IMR-90 (cell line): ENCODE measurements at regions not wholly inside any gene's neighbourhood (a gene's known extent, or its start where the extent isn't known, plus 50 kb on each side); places are given as distances from the start of the nearest gene placed in this dataset.

Experiments
- ATAC-seq: fragments of 200-7000 bp; cut with Tn5 transposase; 2 replicates; pipeline ENCODE4 v1.9.1; 2020; ENCODE audit warnings: low read depth, mild to moderate bottlenecking, moderate library complexity
- BruUV-seq: library from RNA; stranded (reverse); fragments of 400-500 nt; replicated peaks from 2 replicates; lab custom pipeline; 2021; lab: Mats Ljungman, UMichigan
- CTCF ChIA-PET: fragments of 300-600 bp; formaldehyde crosslinking; extraction: SDS; loops from one replicate; lab custom pipeline; 2021; ENCODE audit warnings: antibody characterized with exemption; lab: Yijun Ruan, JAX
- POLR2A ChIA-PET: fragments of 300-600 bp; sonication (Branson Sonifier 250); formaldehyde crosslinking; loops from one replicate; lab custom pipeline; 2022; ENCODE audit warnings: antibody characterized with exemption; ENCODE audit not compliant: unreplicated experiment; lab: Charles Lee
- DNase-seq: peaks from one replicate; pipeline ENCODE4 v3.0.0; 2013
- H2AFZ ChIP-seq: replicated peaks from 2 replicates; pipeline ENCODE3; 2013; ENCODE audit warnings: low read length, mild to moderate bottlenecking; ENCODE audit not compliant: poor library complexity
- H2AK5ac ChIP-seq: 2 replicates; pipeline ENCODE4 v1.6.1; 2013; ENCODE audit warnings: low read depth, low read length, inconsistent platforms
- H2AK9ac ChIP-seq: replicated peaks from 2 replicates; pipeline ENCODE3; 2013; ENCODE audit warnings: mild to moderate bottlenecking, low read depth, low read length, moderate library complexity; ENCODE audit not compliant: poor library complexity
- H2BK120ac ChIP-seq: 2 replicates; pipeline ENCODE4 v1.6.1; 2013; ENCODE audit warnings: low read depth, low read length, inconsistent platforms
- H2BK15ac ChIP-seq: 3 replicates; pipeline ENCODE4 v1.6.1; 2013; ENCODE audit warnings: low read depth, low read length, inconsistent platforms
- H2BK20ac ChIP-seq: 2 replicates; pipeline ENCODE4 v1.6.1; 2013; ENCODE audit warnings: low read depth, mild to moderate bottlenecking, inconsistent platforms, low read length, moderate library complexity
- H2BK5ac ChIP-seq: 2 replicates; pipeline ENCODE4 v1.6.1; 2013; ENCODE audit warnings: mild to moderate bottlenecking, low read depth, low read length, inconsistent platforms; ENCODE audit not compliant: poor library complexity, severe bottlenecking
- H3K14ac ChIP-seq: replicated peaks from 2 replicates; pipeline ENCODE4 v1.6.1; 2013; ENCODE audit warnings: low read depth, low read length, inconsistent platforms
- H3K18ac ChIP-seq: 2 replicates; pipeline ENCODE4 v1.6.1; 2013; ENCODE audit warnings: low read depth, low read length, control low read depth
- H3K23ac ChIP-seq: 2 replicates; pipeline ENCODE4 v1.6.1; 2013; ENCODE audit warnings: low read depth, low read length, inconsistent platforms
- H3K27ac ChIP-seq: 2 replicates; pipeline ENCODE4 v1.5.1; 2013; ENCODE audit warnings: mild to moderate bottlenecking, control low read depth, low read length; ENCODE audit not compliant: insufficient read depth
- H3K27me3 ChIP-seq: 2 replicates; pipeline ENCODE4 v1.6.1; 2013; ENCODE audit warnings: low read length; ENCODE audit not compliant: control insufficient read depth, insufficient read depth
- H3K36me3 ChIP-seq: 2 replicates; pipeline ENCODE4 v1.6.1; 2013; ENCODE audit warnings: low read length, mixed read lengths; ENCODE audit not compliant: control insufficient read depth, insufficient read depth
- H3K4ac ChIP-seq: 2 replicates; pipeline ENCODE4 v1.6.1; 2013; ENCODE audit warnings: low read depth, low read length, inconsistent platforms
- H3K4me1 ChIP-seq: 2 replicates; pipeline ENCODE4 v1.6.1; 2013; ENCODE audit warnings: low read length, mixed read lengths; ENCODE audit not compliant: control insufficient read depth, insufficient read depth
- H3K4me2 ChIP-seq: 2 replicates; pipeline ENCODE4 v1.6.1; 2013; ENCODE audit warnings: low read depth, mild to moderate bottlenecking, control low read depth, low read length, moderate library complexity
- H3K4me3 ChIP-seq: 2 replicates; pipeline ENCODE4 v1.5.1; 2013; ENCODE audit warnings: low read depth, mild to moderate bottlenecking, control low read depth, low read length, moderate library complexity; ENCODE audit not compliant: insufficient read depth
- H3K56ac ChIP-seq: 2 replicates; pipeline ENCODE4 v1.6.1; 2013; ENCODE audit warnings: low read length, inconsistent platforms; ENCODE audit not compliant: insufficient read depth; ENCODE audit errors: extremely low read depth
- H3K79me1 ChIP-seq, 2 experiments: 2 replicates each; pipeline ENCODE4 v1.6.1; 2013; ENCODE audit warnings: low read length in 2 of 2, inconsistent platforms in 1 of 2, low read depth in 1 of 2
- H3K9ac ChIP-seq: 2 replicates; pipeline ENCODE4 v1.6.1; 2013; ENCODE audit warnings: low read depth, low read length, control low read depth
- H3K9me1 ChIP-seq: 2 replicates; pipeline ENCODE4 v1.6.1; 2013; ENCODE audit warnings: low read length, inconsistent platforms; ENCODE audit not compliant: insufficient read depth
- H3K9me3 ChIP-seq: 2 replicates; pipeline ENCODE4 v1.6.1; 2013; ENCODE audit warnings: low read length; ENCODE audit not compliant: control insufficient read depth, insufficient read depth
- H4K20me1 ChIP-seq: 2 replicates; pipeline ENCODE4 v1.6.1; 2013; ENCODE audit warnings: low read length, inconsistent platforms; ENCODE audit not compliant: insufficient read depth
- H4K5ac ChIP-seq: 2 replicates; pipeline ENCODE4 v1.6.1; 2013; ENCODE audit warnings: mild to moderate bottlenecking, low read depth, low read length, control low read depth
- H4K8ac ChIP-seq, 2 experiments: 2 replicates each; pipeline ENCODE4 v1.6.1; 2013; ENCODE audit warnings: low read depth in 2 of 2, low read length in 2 of 2, control low read depth in 1 of 2, inconsistent platforms in 1 of 2
- H4K91ac ChIP-seq: 2 replicates; pipeline ENCODE4 v1.6.1; 2013; ENCODE audit warnings: low read depth, low read length, inconsistent platforms; ENCODE audit not compliant: insufficient read depth
- CHD1 ChIP-seq: IDR thresholded peaks from 2 replicates; pipeline ENCODE4 v1.6.1; 2012; ENCODE audit warnings: low read depth, low read length, improper control_type of control experiment
- RAD21 ChIP-seq: IDR thresholded peaks from 2 replicates; pipeline ENCODE4 v1.6.1; 2012; ENCODE audit warnings: low read length, improper control_type of control experiment
- RCOR1 ChIP-seq: IDR thresholded peaks from 2 replicates; pipeline ENCODE4 v1.6.1; 2012; ENCODE audit warnings: mild to moderate bottlenecking, low read length, improper control_type of control experiment; ENCODE audit not compliant: insufficient replicate concordance
- RFX5 ChIP-seq: IDR thresholded peaks from 2 replicates; pipeline ENCODE4 v1.8.0; 2012; ENCODE audit warnings: low read depth, mild to moderate bottlenecking, low read length, moderate library complexity
- WGBS, 2 experiments: methylation state at CpG; one replicate each; pipeline versions ENCODE4 v1.1.5 to v1.1.7; 2013; ENCODE audit warnings: missing lambda C conversion rate in 2 of 2; ENCODE audit not compliant: insufficient read length in 1 of 2; ENCODE audit errors: extremely low coverage in 2 of 2; 5-methylcytosine and 5-hydroxymethylcytosine counted together
- dilution Hi-C: fragments of 300-500 bp; cut with HindIII; formaldehyde crosslinking; loops from one replicate; pipeline ENCODE4 v1.14.3; 2018; ENCODE audit warnings: low sequenced_read_pairs; ENCODE audit not compliant: unreplicated experiment
- in situ Hi-C: fragments of 300-500 bp; cut with MboI; formaldehyde crosslinking; loops from 3 replicates; pipeline ENCODE4 v1.14.3; 2019; ENCODE audit warnings: low sequenced_read_pairs, inconsistent platforms, mixed read lengths
- intact Hi-C: fragments of 100-400 bp; cut with micrococcal nuclease; formaldehyde crosslinking; loops from 2 replicates; pipeline ENCODE4 v1.10.0; 2022
- TF ChIP-seq, protein P1 (sequence below): fragments of 150-350 bp; IDR thresholded peaks from 2 replicates; pipeline ENCODE4 v1.6.1; 2016; ENCODE audit warnings: low read depth, mild to moderate bottlenecking, low read length, moderate library complexity, borderline replicate concordance

- no peak overlapping the region for H3K14ac ChIP-seq
- TF ChIP-seq RCOR1: no peak
- no peak for TF ChIP-seq RAD21
- TF ChIP-seq, protein P1, sequence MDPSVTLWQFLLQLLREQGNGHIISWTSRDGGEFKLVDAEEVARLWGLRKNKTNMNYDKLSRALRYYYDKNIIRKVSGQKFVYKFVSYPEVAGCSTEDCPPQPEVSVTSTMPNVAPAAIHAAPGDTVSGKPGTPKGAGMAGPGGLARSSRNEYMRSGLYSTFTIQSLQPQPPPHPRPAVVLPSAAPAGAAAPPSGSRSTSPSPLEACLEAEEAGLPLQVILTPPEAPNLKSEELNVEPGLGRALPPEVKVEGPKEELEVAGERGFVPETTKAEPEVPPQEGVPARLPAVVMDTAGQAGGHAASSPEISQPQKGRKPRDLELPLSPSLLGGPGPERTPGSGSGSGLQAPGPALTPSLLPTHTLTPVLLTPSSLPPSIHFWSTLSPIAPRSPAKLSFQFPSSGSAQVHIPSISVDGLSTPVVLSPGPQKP: no peak
- TF ChIP-seq RFX5: no peak
- no peak for TF ChIP-seq CHD1
- H4K20me1 ChIP-seq: no peaks in the 10 kb centered on the region
- no peaks in the 10 kb centered on the region for H3K27me3 ChIP-seq
- H4K5ac ChIP-seq: no peak overlapping the region
- H2AFZ ChIP-seq: no peak overlapping the region
- no peak overlapping the region for H3K9ac ChIP-seq
- in situ Hi-C loops: no loop called here
- no peak overlapping the region for H2BK120ac ChIP-seq
- dilution Hi-C loops: no loop called here
- H3K4me1 ChIP-seq: no peaks in the 10 kb centered on the region
- DNase-seq (no peak), ATAC-seq (no peak)
- no peak overlapping the region for H3K56ac ChIP-seq
- WGBS, 2 experiments: no CpG with 5 or more reads among the region's 1 CpG
- no peak overlapping the region for H2BK20ac ChIP-seq
- BruUV-seq: no TSS peak
- no peak overlapping the region for H3K4me2 ChIP-seq
- H3K36me3 ChIP-seq: no peaks in the 10 kb centered on the region
- no peak overlapping the region for H4K8ac ChIP-seq
- no peak overlapping the region for H3K23ac ChIP-seq
- POLR2A ChIA-PET: no interaction called here
- H3K9me1 ChIP-seq: no peaks in the 10 kb centered on the region
- H2BK5ac ChIP-seq: no peak overlapping the region
- no peaks in the 10 kb centered on the region for H3K9me3 ChIP-seq
- CTCF ChIA-PET: no interaction called here
- H4K91ac ChIP-seq: no peak overlapping the region
- H2BK15ac ChIP-seq: no peak overlapping the region
- intact Hi-C loops: no loop called here
- no peak overlapping the region for H3K27ac ChIP-seq
- H3K4ac ChIP-seq: no peak overlapping the region
- no peak overlapping the region for H3K4me3 ChIP-seq
- no peaks in the 10 kb centered on the region for H3K79me1 ChIP-seq
- no peak overlapping the region for H3K18ac ChIP-seq
- no peak overlapping the region for H2AK5ac ChIP-seq
- no peak overlapping the region for H2AK9ac ChIP-seq
These were observed 214.4 kb downstream of the BARHL2 start for GRCh38 chr1:90502696-90503095.
